ENCODE measurements at regions not wholly inside any gene's neighbourhood (a gene's known extent, or its start where the extent isn't known, plus 50 kb on each side); places are given as distances from the start of the nearest gene placed in this dataset.

DNA sequence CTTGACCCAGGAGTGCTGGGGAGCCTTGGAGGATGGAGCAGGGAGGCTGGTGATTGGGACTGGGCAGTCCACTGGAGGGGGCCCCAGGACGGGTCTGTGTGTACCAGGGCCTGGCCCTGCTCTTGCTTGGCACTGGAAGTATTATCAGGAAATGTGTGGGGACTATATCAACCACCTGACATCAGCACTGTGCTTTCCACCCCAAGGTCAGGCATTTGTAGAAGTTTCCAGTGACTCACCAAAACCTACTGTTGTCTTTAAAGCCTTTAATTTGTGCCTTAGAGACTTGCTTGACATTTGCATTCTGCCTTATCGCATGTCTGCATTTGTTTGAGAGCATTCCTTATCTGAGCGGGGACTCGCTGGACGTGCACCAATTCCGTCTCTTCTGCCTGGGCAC is 323.1 kb downstream of the FOXL1 start:
- Histone ChIP-seq H3K9me3 (ENCODE audit: insufficient read depth, low read depth, low read length) (no peaks in the 10 kb centered on the region), H3K4me1 (ENCODE audit: insufficient read depth, low read length) (no peaks in the 10 kb centered on the region), H3K36me3 (ENCODE audit: insufficient read depth, low read depth, low read length) (no peaks in the 10 kb centered on the region), H3K27ac (ENCODE audit: low read length) (no peak overlapping the region), H3K4me3 (ENCODE audit: low read length) (no peak overlapping the region), H3K27me3 (ENCODE audit: insufficient read depth, low read length) (no peaks in the 10 kb centered on the region; the same call in 1 of the 2 replicates), H3K9ac (ENCODE audit: low read depth, low read length) (no peak overlapping the region)

DNA sequence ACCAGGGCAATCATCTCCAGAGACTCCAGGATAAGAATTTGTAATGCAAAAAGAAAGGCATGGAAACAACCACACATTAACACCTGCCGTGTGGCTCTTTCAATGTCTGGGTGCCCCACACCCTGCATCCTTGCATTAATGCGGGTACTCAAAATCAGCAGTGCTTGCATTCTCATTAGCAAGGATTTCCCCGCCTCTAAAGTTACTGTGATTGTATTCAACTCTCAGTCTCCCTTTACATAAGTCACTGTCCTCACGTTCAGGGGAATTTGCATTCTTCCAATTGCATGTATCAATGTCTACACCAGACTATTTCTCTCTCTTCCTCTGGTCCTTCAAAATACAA is 324.3 kb downstream of the FOXL1 start:
- Histone ChIP-seq H3K27ac (ENCODE audit: low read length) (no peak overlapping the region), H3K9me3 (ENCODE audit: insufficient read depth, low read depth, low read length) (no peaks in the 10 kb centered on the region), H3K36me3 (ENCODE audit: insufficient read depth, low read depth, low read length) (no peaks in the 10 kb centered on the region), H3K4me3 (ENCODE audit: low read length) (no peak overlapping the region), H3K27me3 (ENCODE audit: insufficient read depth, low read length) (no peaks in the 10 kb centered on the region; the same call in 1 of the 2 replicates), H3K9ac (ENCODE audit: low read depth, low read length) (no peak overlapping the region), H3K4me1 (ENCODE audit: insufficient read depth, low read length) (no peaks in the 10 kb centered on the region)

DNA sequence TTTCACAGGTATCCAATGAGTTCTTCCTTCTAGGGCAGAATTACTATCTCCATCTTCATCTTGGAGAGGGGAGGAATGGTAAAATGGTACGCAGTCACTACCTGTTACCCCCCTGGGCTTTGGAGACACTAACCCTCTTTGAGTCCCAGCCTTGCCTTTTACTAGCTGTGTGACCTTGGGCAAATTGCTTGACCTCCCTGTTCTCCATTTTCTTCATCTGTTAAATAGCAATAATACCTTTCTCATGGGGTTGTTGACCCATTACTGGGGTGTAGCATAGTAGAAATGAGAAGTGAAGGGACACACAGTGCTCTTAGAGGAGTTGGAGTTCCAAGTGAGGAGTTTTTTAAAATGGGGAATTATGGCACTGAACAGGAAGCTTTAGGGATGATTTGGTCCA is 324.7 kb downstream of the FOXL1 start:
- Histone ChIP-seq H3K27me3 (ENCODE audit: insufficient read depth, low read length) (no peaks in the 10 kb centered on the region; the same call in 1 of the 2 replicates), H3K36me3 (ENCODE audit: insufficient read depth, low read depth, low read length) (no peaks in the 10 kb centered on the region), H3K9ac (ENCODE audit: low read depth, low read length) (no peak overlapping the region), H3K4me1 (ENCODE audit: insufficient read depth, low read length) (no peaks in the 10 kb centered on the region), H3K27ac (ENCODE audit: low read length) (no peak overlapping the region), H3K9me3 (ENCODE audit: insufficient read depth, low read depth, low read length) (no peaks in the 10 kb centered on the region), H3K4me3 (ENCODE audit: low read length) (no peak overlapping the region)

DNA sequence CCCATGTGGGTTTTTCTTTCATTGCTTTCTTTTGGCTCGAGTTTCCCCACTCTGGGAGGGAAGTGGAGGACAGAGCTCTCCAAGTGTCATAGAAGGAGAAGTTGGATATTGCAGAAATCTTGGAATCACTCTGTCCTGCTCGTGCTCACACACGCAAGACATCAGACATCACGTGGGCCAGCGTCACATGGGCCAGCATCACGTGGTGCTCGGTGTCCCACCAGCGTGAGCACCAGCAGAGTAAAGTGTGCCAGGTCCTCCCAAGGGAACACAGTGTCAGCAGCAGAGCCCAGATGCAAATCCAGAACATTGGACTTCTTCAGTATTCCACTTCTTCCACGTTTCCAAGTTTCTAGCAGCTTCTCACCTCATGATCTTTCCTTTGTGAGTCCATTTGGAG is 327.0 kb downstream of the FOXL1 start:
- H3K27ac ChIP-seq (ENCODE audit: low read length), result no peak overlapping the region

DNA sequence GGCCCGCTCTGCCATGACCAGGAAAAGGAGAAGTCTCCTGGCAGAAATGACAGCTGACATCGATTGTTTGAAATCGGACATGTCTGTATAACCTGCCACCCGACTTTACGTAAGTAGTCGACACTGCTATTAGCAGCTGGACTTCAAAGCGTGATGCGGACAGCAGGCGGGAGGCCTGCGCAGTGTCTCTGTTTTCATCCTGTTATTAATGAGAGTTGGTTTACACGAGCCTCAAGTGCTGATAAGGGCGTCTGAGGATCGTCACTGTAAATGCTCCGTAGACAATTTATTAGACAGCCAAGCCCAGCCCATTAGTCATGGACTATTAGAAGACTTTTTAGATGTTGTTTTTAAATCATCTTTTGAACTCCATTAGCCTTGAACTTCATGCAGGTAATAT is 328.3 kb downstream of the FOXL1 start:
- Histone ChIP-seq H3K9me3 (ENCODE audit: insufficient read depth, low read depth, low read length) (no peaks in the 10 kb centered on the region), H3K27me3 (ENCODE audit: insufficient read depth, low read length) (no peaks in the 10 kb centered on the region; the same call in 1 of the 2 replicates), H3K4me3 (ENCODE audit: low read length) (no peak overlapping the region), H3K27ac (ENCODE audit: low read length) (no peak overlapping the region), H3K4me1 (ENCODE audit: insufficient read depth, low read length) (no peaks in the 10 kb centered on the region), H3K9ac (ENCODE audit: low read depth, low read length) (no peak overlapping the region), H3K36me3 (ENCODE audit: insufficient read depth, low read depth, low read length) (no peaks in the 10 kb centered on the region)

More for the DNA sequence above, 327.0 kb downstream of the FOXL1 start:
- no peaks in the 10 kb centered on the region for H3K36me3 ChIP-seq (ENCODE audit: insufficient read depth, low read depth, low read length)
- H3K4me3 ChIP-seq (ENCODE audit: low read length), result no peak overlapping the region
- no peak overlapping the region for H3K9ac ChIP-seq (ENCODE audit: low read depth, low read length)
- no peaks in the 10 kb centered on the region for H3K9me3 ChIP-seq (ENCODE audit: insufficient read depth, low read depth, low read length)
- no peaks in the 10 kb centered on the region; the same call in 1 of the 2 replicates for H3K27me3 ChIP-seq (ENCODE audit: insufficient read depth, low read length)
- no peaks in the 10 kb centered on the region for H3K4me1 ChIP-seq (ENCODE audit: insufficient read depth, low read length)

DNA sequence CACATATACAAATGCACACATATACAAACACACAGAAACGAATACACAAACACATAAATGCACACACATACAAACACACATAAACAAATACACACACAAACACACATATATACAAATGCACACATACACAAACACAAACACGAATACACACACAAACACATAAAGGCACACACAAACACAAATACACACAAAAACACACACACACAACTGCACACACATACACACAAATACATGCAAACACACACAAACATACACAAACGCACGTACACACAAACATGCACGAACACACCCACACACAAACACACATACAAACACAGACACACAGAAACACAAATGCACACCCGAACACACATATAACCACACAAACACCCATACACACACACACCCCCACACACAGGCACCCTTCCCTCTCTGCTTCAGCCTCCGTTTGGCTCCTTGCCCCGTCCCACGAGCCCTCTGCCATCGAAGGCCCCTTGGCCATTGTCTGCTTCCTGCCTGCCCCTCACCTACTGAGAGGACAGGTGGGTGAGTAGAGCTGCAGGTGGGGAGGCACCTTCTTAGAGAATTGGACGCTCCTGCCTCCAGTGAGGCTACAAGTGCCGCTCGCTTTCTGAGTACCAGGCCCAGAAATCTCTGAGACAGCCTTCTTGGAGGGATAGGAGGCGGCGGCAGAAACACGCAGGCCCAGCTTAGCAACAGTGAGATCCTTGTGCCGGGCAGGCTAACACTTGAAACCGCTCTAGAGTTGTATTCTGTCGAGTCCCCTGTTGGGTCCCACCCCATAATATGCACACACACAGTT is 331.2 kb downstream of the FOXL1 start:
- Histone ChIP-seq H3K4me3 (ENCODE audit: low read length) (no peak overlapping the region), H3K27ac (ENCODE audit: low read length) (no peak overlapping the region), H3K9ac (ENCODE audit: low read depth, low read length) (no peak overlapping the region), H3K9me3 (ENCODE audit: insufficient read depth, low read depth, low read length) (no peaks in the 10 kb centered on the region), H3K4me1 (ENCODE audit: insufficient read depth, low read length) (no peaks in the 10 kb centered on the region), H3K36me3 (ENCODE audit: insufficient read depth, low read depth, low read length) (no peaks in the 10 kb centered on the region), H3K27me3 (ENCODE audit: insufficient read depth, low read length) (no peaks in the 10 kb centered on the region)

DNA sequence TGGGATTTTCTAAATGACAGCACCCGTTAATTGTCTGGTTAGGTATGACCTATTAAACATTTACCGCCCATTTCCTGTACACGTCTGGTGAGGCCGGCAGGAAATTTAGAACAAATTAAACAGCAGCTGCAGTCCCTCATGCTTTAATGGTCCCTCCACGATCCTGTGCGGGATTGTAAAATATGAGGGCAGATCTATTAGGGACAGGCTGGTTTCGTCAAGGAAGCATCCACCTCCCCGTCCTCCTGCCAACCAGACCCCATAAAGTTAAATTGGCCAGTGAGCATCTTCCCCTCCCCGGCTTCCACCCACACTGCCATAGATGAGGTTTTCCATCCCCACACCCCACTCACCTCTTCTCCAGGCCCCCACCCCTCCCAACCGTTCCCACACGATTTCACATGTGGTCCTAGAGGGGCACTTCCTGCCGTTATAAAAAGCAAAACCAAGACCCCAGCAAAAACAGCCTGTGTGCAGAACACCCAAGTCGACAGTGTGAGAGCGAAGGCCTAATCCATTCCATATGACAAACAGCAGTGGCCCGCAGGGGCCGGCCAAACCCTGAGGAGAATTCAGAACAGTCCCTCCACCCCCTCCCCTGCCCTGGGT is 331.9 kb downstream of the FOXL1 start:
- Histone ChIP-seq H3K27me3 (ENCODE audit: insufficient read depth, low read length) (no peaks in the 10 kb centered on the region), H3K36me3 (ENCODE audit: insufficient read depth, low read depth, low read length) (no peaks in the 10 kb centered on the region), H3K9ac (ENCODE audit: low read depth, low read length) (no peak overlapping the region), H3K4me1 (ENCODE audit: insufficient read depth, low read length) (no peaks in the 10 kb centered on the region), H3K27ac (ENCODE audit: low read length) (no peak overlapping the region), H3K4me3 (ENCODE audit: low read length) (no peak overlapping the region), H3K9me3 (ENCODE audit: insufficient read depth, low read depth, low read length) (no peaks in the 10 kb centered on the region)

DNA sequence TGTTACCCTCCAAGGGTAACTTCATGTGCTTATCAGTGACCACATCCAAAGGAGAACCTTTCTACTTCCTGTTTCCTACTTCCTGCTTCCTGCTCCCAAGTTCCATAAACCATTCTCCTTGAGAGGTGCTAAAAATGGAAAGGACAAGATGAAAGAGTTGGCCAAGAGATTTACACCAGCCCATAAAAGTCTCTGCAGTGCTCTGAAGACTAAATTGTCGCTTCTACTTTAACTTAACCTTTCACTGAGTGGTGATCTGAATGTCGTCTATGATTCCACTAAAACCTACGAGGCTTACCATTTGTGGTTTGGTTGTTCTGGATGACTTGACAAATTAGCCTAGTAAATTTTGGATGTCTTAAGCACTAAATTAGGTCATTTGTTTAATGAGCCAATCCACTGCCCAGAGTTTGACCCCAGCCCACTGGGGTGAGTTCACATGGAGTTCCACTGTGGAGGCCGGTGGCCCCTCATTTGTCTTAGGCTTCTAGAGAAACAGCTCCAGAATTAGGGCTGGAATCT is 333.1 kb downstream of the FOXL1 start:
- no peak overlapping the region for H3K27ac ChIP-seq (ENCODE audit: low read length)
- H3K4me3 ChIP-seq (ENCODE audit: low read length), result no peak overlapping the region
- no peaks in the 10 kb centered on the region for H3K9me3 ChIP-seq (ENCODE audit: insufficient read depth, low read depth, low read length)
- no peaks in the 10 kb centered on the region for H3K36me3 ChIP-seq (ENCODE audit: insufficient read depth, low read depth, low read length)
- H3K27me3 ChIP-seq (ENCODE audit: insufficient read depth, low read length), result no peaks in the 10 kb centered on the region
- no peaks in the 10 kb centered on the region for H3K4me1 ChIP-seq (ENCODE audit: insufficient read depth, low read length)
- H3K9ac ChIP-seq (ENCODE audit: low read depth, low read length), result no peak overlapping the region

DNA sequence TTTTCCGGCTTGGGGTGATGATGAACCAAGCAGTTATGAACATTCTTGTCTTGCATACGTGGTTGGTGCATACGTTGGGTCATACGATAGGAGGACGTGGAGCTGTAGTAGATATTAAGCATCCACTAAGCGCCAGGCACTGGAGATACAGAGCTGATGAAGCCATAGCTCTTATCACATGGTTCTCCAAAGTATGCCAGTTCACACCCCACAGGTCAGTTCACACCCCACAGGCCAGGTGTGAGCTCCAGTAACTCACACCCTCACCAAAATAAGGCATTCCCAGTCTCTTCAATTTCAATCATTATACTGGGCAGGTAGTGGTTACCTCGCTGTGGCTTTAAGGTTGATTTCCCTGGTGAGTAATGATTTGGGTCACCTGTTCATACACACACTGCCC is 335.5 kb downstream of the FOXL1 start:
- Histone ChIP-seq H3K27ac (ENCODE audit: low read length) (no peak overlapping the region), H3K4me3 (ENCODE audit: low read length) (no peak overlapping the region), H3K36me3 (ENCODE audit: insufficient read depth, low read depth, low read length) (no peaks in the 10 kb centered on the region), H3K9me3 (ENCODE audit: insufficient read depth, low read depth, low read length) (no peaks in the 10 kb centered on the region), H3K27me3 (ENCODE audit: insufficient read depth, low read length) (no peaks in the 10 kb centered on the region), H3K9ac (ENCODE audit: low read depth, low read length) (no peak overlapping the region), H3K4me1 (ENCODE audit: insufficient read depth, low read length) (no peaks in the 10 kb centered on the region)

DNA sequence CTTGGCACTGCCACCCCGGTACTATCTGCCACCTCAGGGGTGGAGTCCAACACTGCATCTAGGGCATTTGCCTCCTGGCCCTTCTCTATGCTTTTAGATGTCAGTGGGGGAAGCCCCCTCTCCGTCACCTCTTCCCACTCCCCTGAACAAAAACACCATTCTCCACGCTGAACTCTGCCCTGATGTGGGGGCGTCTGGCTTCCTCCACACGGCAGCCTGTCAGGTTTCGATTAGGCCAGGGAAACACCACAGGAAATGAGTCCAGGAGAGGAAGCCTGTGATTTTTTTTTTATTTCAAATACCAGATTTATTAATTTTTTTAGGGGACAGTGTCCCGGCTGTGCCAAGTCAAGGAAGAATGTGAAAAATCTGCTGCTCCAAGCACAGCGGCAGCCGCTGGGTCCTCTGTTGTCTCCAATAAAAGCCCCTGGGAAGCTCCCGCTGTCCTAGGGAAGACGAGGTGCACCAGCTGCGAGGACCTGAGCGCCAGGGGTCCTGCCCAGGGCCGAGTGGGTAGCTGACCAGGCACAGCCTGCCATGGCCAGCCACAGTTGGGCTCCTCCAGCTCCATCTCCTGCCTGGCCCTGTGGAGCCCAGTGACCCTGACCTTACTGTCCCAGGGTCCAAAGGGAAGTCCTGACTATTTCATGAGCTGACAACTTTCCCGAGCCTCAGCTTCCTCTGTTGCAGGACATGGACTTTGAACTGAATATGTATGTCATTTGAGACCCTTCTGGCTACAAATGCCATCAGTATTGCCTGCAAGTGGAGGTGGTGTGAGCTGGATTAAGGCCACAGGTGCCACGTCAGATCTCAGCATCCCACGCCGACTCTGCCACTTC is 336.7 kb downstream of the FOXL1 start:
- Histone ChIP-seq H3K9ac (ENCODE audit: low read depth, low read length) (no peak overlapping the region), H3K4me3 (ENCODE audit: low read length) (no peak overlapping the region), H3K36me3 (ENCODE audit: insufficient read depth, low read depth, low read length) (no peaks in the 10 kb centered on the region), H3K27me3 (ENCODE audit: insufficient read depth, low read length) (no peaks in the 10 kb centered on the region), H3K9me3 (ENCODE audit: insufficient read depth, low read depth, low read length) (no peaks in the 10 kb centered on the region), H3K27ac (ENCODE audit: low read length) (no peak overlapping the region), H3K4me1 (ENCODE audit: insufficient read depth, low read length) (no peaks in the 10 kb centered on the region)

DNA sequence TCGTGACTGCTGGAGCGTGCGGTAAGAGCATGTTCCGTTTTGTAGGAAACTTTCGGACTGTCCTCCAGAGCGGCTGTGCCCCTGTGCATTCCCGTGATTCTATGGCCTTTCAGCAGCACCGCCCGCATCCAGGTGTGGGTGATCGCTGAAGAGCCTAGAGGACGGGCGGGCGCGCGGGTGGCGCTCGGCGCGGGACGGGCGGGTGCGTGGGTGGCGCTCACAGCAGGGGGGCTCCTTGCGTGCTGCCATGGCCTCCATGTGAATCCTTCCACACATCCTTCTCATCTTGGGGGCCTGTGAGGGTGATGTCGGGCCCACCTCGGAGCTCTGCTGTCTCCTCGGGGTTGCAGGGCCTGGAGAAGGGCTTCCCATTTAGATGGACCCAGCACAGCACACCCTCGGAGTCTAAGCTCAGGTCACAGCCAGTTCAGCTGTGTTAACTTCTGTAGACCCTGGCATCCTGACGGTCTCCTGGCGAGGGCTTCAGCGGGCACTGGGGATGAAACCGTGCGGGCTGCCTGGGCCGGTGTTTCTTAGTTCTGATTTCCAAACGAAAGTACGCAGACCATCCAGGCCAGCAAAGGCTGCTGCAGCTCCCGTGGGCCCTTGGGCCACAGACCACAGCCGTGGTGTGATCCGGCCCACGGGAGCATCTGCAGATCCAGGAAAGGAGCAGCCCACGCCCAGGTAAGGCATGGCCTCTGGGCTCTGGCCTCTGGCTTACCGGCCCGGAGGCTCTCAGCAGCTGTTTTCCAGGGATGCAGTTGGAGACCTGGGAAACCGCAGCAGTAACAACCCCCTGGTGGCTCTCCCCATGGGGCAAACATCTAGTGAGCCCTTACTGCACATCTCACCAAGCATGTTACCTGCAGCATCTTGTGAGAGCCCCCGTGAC is 339.4 kb downstream of the FOXL1 start:
- H3K9ac ChIP-seq (ENCODE audit: low read depth, low read length), result no peak overlapping the region
- no peak overlapping the region for H3K4me3 ChIP-seq (ENCODE audit: low read length)
- H3K4me1 ChIP-seq (ENCODE audit: insufficient read depth, low read length), result no peaks in the 10 kb centered on the region
- H3K36me3 ChIP-seq (ENCODE audit: insufficient read depth, low read depth, low read length), result no peaks in the 10 kb centered on the region
- H3K27me3 ChIP-seq (ENCODE audit: insufficient read depth, low read length), result no peaks in the 10 kb centered on the region
- peaks cover 11% of the 10 kb centered on the region for H3K9me3 ChIP-seq (ENCODE audit: insufficient read depth, low read depth, low read length)
- no peak overlapping the region for H3K27ac ChIP-seq (ENCODE audit: low read length)
